Heart left ventricle (tissue), 16 donors: ENCODE measurements at regions not wholly inside any gene's neighbourhood (a gene's known extent, or its start where the extent isn't known, plus 50 kb on each side); places are given as distances from the start of the nearest gene placed in this dataset.

Source experiments
- ATAC-seq, 4 donors: fragments of 200-7000 bp; cut with Tn5 transposase; one replicate each; pipeline ENCODE4 v1.9.1; 2020 to 2022; ENCODE audit warnings: moderate library complexity in 4 of 4, mild to moderate bottlenecking in 3 of 4, moderate number of reproducible peaks in 1 of 4
- DNase-seq, 5 donors: peaks; one replicate each; pipeline ENCODE4 v3.0.0-alpha.2; 2020
- H3K27ac ChIP-seq, 12 donors: fragments of 200-600 bp; sonication (generic) in 4 of 12; one replicate each; pipeline versions ENCODE4 v1.5.0 to v1.8.0; 2016 to 2022; ENCODE audit warnings: mild to moderate bottlenecking in 2 of 12
- H3K27me3 ChIP-seq, 9 donors: fragments of 200-600 bp; sonication (generic) in 2 of 9; one replicate each; pipeline versions ENCODE4 v1.5.1 to v1.8.0; 2016 to 2022; ENCODE audit warnings: mild to moderate bottlenecking in 3 of 9
- H3K36me3 ChIP-seq, 9 donors: fragments of 200-600 bp; sonication (generic) in 2 of 9; one replicate each; pipeline versions ENCODE4 v1.5.0 to v1.8.0; 2018 to 2022; ENCODE audit warnings: mild to moderate bottlenecking in 2 of 9
- H3K4me1 ChIP-seq, 12 donors: fragments of 200-600 bp; sonication (generic) in 4 of 12; one replicate each; pipeline versions ENCODE4 v1.5.0 to v1.8.0; 2016 to 2022; ENCODE audit warnings: mild to moderate bottlenecking in 3 of 12
- H3K4me3 ChIP-seq, 12 donors: fragments of 200-600 bp; sonication (generic) in 4 of 12; one replicate each; pipeline versions ENCODE4 v1.5.0 to v1.8.0; 2017 to 2022; ENCODE audit warnings: mild to moderate bottlenecking in 9 of 12, moderate library complexity in 4 of 12
- H3K9me3 ChIP-seq, 12 donors: fragments of 200-600 bp; sonication (generic) in 4 of 12; one replicate each; pipeline versions ENCODE4 v1.5.0 to v1.8.0; 2016 to 2022; ENCODE audit warnings: mild to moderate bottlenecking in 1 of 12
- POLR2A ChIP-seq, 2 donors: fragments of 450-650 bp; IDR thresholded peaks; one replicate each; pipeline ENCODE4 v1.6.1; 2017; ENCODE audit warnings: antibody characterized with exemption in 2 of 2, mild to moderate bottlenecking in 2 of 2, moderate library complexity in 2 of 2
- WGBS, 4 donors: extraction: QIAGEN DNeasy Blood & Tissue Kit in 2 of 4; methylation state at CpG; one replicate each; pipeline versions ENCODE4 v1.1.5 to v1.1.7; 2013 to 2018; 5-methylcytosine and 5-hydroxymethylcytosine counted together
- intact Hi-C, 10 donors: fragments of 100-400 bp; cut with DNase I; formaldehyde crosslinking; loops; one replicate each; pipeline versions ENCODE4 v1.11.1 to v1.14.2; 2022
- TF ChIP-seq, protein P1 (sequence below), 12 donors: fragments of 200-600 bp; sonication (generic) in 4 of 12; IDR thresholded peaks; one replicate each; pipeline versions ENCODE4 v1.5.0 to v1.8.0; 2018 to 2022; ENCODE audit warnings: antibody characterized with exemption in 12 of 12, mild to moderate bottlenecking in 5 of 12
- donor health status: ischemic (EF 13 %, LVEDD 7.1; RV severe dilation, severe dysfunction).
- donor health status: healthy with polysubstance abuse.
- donor health status: DM: no; HTN: yes; CAD: no.
- donor health status: DM: no; HTN: no; CAD: no.
- donor health status: ischemic (EF 25% LVEDD 6.9; RV normal size, moderate dysfunction).
- donor health status: ischemic (EF 25% LVEDD 5.7; RV mildly dilated, moderate dysfunction).
- donor health status: healthy.
- donor health status: DM: yes; HTN: yes; CAD: no.
- donor health status: ischemic (EF 35%, LVEDD 5.7; RV mildly dilated, moderate dysfunction).
- donor health status: nonischemic (EF 11% LVEDD 7.7; RV severe dilation, severe dysfunction).
- donor health status: DM: yes; HTN: yes; CAD: no.
- donor health status: PGD.
- donor health status: ischemic (EF 29% LVEDD 5.4; RV normal size, mild dysfunction).
- donor health status: nonischemic (EF 23%, LVEDD 6.1; RV moderate dilation, normal function).

DNA sequence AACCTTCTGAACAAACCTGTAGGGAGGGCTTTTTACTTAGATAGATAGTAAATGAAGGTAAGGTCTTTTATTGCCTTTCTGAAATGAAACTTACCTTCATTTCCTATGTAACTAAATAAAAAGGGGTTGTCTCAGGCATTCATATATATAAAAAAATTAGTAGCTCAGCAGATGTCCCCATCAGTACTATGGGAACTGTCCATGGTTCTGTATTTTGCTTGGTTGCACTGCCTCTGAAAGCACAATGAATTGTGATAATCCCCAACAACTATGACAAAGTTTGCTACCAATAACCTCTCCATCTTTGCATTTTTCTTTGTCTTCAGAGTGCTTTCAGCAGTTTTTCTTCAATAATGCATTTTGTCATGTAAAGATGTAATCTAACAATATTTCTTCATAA is 222.4 kb downstream of the SLIT2 start:
- Histone ChIP-seq H3K4me3 (no peak overlapping the region), H3K27me3 (no peaks in the 10 kb centered on the region), H3K9me3 (no peaks in the 10 kb centered on the region), H3K27ac (no peak overlapping the region), H3K36me3 (no peaks in the 10 kb centered on the region), H3K4me1 (no peaks in the 10 kb centered on the region)
- ATAC-seq (no peak), DNase-seq (no peak)
- intact Hi-C loops: no loop called here
- TF ChIP-seq POLR2A (IDR thresholded peaks at IDR 0.05): no peak
- TF ChIP-seq, protein P1, sequence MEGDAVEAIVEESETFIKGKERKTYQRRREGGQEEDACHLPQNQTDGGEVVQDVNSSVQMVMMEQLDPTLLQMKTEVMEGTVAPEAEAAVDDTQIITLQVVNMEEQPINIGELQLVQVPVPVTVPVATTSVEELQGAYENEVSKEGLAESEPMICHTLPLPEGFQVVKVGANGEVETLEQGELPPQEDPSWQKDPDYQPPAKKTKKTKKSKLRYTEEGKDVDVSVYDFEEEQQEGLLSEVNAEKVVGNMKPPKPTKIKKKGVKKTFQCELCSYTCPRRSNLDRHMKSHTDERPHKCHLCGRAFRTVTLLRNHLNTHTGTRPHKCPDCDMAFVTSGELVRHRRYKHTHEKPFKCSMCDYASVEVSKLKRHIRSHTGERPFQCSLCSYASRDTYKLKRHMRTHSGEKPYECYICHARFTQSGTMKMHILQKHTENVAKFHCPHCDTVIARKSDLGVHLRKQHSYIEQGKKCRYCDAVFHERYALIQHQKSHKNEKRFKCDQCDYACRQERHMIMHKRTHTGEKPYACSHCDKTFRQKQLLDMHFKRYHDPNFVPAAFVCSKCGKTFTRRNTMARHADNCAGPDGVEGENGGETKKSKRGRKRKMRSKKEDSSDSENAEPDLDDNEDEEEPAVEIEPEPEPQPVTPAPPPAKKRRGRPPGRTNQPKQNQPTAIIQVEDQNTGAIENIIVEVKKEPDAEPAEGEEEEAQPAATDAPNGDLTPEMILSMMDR (IDR thresholded peaks at IDR 0.05): no peak

DNA sequence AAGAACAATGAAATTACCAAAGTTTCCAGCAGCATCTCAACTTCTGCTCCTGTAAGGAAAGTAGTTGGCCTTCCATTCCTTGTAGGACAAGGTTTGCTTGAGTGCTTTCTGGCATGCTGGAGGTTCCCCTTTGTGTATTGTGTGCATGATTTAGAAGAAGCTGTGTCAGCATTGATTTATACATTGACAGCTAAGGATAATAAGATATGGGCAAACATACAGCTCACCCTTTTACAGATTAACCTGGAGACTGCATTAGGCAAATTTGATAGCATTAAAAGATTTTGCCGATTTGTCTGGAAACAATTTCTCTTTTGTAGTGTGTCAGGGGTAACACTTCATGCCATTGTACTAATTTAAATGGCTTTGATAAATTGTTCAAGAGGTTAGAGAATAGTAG is 221.8 kb upstream of the PACRGL start:
- H3K4me1 ChIP-seq: no peaks in the 10 kb centered on the region
- ATAC-seq: no peak
- H3K27ac ChIP-seq: no peak overlapping the region
- no peak for DNase-seq
- 90 to 98% (median 95%) methylated on average over 1 of the region's 1 CpG for WGBS, 4 donors
- H3K27me3 ChIP-seq: no peaks in the 10 kb centered on the region
- no peak overlapping the region for H3K4me3 ChIP-seq
- no peaks in the 10 kb centered on the region for H3K36me3 ChIP-seq
- intact Hi-C loops: no loop called here
- TF ChIP-seq, protein P1 (IDR thresholded peaks at IDR 0.05): no peak
- no peak for TF ChIP-seq POLR2A (IDR thresholded peaks at IDR 0.05)
- no peaks in the 10 kb centered on the region for H3K9me3 ChIP-seq

DNA sequence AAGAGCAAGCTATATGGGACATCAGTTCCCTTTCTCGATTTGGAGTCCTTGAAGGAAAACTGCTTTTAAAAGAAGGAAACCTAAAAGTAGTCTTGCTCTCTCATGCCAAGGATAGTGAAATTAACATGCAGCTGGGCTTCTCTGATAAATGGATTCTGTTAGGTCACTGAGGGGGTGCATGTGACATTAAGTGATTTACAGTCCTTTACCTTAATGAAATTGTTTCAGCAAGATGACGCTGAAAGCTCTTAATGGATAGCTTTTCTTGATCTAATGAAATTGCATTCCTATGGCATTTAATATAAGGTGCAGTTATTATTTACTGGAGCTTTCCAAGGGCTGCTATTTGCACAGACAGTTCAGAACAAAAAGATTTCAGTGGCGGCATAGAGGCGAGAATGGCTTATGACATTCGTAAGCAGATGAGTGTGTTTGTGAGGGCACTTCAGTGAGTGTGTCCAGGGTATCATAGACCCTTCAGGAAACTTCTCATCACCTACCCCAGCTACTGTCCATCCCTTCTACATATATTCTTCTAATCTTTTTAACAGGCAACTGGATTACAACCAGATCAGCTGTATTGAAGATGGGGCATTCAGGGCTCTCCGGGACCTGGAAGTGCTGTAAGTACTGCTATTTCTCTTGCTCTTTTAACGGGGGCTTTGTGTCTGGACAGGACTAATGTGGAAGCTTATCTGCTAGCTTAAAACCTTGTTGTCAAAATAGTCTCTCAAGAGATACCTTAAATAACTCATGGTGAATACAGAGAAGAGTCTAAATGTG is 219.9 kb upstream of the PACRGL start:
- TF ChIP-seq POLR2A (IDR thresholded peaks at IDR 0.05): no peak
- TF ChIP-seq, protein P1 (IDR thresholded peaks at IDR 0.05): no peak
- Histone ChIP-seq H3K36me3 (no peaks in the 10 kb centered on the region), H3K27me3 (no peaks in the 10 kb centered on the region), H3K4me3 (no peak overlapping the region), H3K4me1 (no peaks in the 10 kb centered on the region), H3K27ac (no peak overlapping the region), H3K9me3 (no peaks in the 10 kb centered on the region)
- WGBS, 4 donors: 66 to 73% (median 71%) methylated on average over 7 of the region's 7 CpGs
- no peak for ATAC-seq
- intact Hi-C loops: no loop called here
- DNase-seq: no peak

GRCh38 chr4:20483416-20483815 is 216.8 kb upstream of the PACRGL start:
- no peaks in the 10 kb centered on the region for H3K4me1 ChIP-seq
- intact Hi-C loops: no loop called here
- H3K27ac ChIP-seq: no peak overlapping the region
- ATAC-seq: no peak
- WGBS, 4 donors: 83 to 90% (median 89%) methylated on average over 1 of the region's 1 CpG
- no peak for TF ChIP-seq POLR2A (IDR thresholded peaks at IDR 0.05)
- TF ChIP-seq, protein P1 (IDR thresholded peaks at IDR 0.05): no peak
- H3K9me3 ChIP-seq: no peaks in the 10 kb centered on the region
- no peak overlapping the region for H3K4me3 ChIP-seq
- no peak for DNase-seq
- H3K27me3 ChIP-seq: no peaks in the 10 kb centered on the region
- H3K36me3 ChIP-seq: no peaks in the 10 kb centered on the region
